ENCODE measurements at regions not wholly inside any gene's neighbourhood (a gene's known extent, or its start where the extent isn't known, plus 50 kb on each side); places are given as distances from the start of the nearest gene placed in this dataset.

DNA sequence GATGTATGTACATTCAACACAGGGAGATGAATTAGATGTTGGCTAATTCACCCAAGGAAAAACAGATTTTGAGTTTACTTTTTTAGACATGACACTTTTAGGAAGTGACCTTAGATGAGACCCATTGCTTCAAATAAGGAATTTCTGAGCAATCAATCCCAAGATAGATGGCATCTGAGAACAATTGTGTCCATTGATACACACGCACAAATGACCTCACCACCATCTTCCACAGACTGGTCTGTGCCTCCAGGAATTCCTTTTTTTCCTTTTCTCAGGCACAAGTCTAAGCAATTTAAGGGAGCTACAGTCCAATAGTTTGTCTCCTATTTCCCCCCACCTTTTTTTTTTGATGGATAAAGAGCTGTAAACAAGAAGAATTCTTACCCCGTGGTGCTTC lies 265.3 kb downstream of the TBL1XR1 start:
- DNase-seq = no peak

DNA sequence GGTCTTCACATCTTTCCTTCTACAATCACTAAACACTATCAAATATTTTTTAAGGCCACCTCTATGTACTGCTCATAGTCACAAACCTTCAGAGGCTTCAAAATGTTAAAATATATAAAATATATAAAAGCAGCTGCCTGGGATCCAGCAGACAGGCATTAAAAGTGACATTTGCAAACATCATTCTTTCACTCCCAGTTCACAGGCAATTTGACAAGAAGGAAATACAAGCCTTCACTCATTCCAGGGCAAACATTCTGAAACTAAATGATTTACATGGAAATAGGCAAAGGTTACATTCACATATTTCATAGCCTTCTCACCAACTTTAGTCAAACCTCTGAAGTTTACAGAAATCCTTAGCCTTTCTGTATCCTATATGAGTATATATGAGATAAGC lies 266.3 kb downstream of the TBL1XR1 start:
- no peak for DNase-seq

DNA sequence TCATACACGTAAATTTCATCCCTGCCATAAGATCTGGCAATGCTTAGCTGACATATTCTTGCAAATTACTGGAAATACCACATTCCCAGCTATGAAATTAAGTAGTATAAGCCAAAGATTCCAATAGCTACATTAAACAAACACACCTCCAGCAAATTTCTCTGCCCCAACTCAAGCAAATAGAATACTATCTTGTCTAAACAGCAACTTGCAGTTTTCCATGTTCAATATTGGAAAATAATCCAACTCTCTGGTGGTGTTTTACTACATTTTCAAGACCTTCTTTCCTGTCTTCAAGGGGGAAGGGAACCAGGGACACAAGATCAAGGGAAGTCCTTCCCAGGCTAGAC lies 268.7 kb downstream of the TBL1XR1 start:
- no peak for DNase-seq

DNA sequence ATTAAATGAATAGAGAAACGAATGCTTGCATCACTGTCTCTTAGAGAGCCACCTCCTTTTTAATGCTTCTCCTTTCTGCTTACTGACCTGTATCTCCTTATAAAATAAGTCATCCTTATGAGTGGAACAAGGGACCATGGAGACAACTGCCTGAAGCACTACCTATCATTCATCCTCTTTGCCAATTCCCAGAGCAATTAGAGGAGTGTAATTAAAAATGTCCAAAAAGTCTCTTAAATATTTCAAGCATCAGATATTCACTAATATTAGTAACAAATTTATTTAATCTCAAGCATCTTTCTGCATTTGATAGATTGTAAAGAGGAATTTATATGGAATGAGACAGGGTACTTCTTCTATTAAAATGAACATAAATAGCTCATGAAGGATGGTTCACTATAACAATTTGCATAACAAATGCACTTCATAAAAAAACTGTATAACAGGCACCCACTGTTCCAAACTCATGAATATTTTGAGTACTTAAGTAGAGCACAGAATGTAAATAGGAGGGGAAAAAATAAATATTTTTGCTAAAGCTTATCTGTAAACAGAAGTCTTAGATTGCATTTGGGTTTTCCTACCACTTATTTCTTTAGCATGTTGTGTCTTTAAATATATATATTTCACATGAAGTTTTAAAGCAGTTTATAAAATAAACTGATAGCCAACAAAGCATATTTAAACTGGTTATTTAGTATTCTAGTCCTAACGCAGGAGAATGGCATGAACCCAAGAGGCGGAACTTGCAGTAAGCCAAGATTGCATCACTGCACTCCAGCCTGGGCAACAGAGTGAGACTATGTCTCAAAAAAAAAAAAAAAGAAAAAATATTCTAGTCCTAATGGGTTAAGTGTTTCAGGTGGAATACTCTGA lies 269.3 kb downstream of the TBL1XR1 start:
- DNase-seq = no peak

DNA sequence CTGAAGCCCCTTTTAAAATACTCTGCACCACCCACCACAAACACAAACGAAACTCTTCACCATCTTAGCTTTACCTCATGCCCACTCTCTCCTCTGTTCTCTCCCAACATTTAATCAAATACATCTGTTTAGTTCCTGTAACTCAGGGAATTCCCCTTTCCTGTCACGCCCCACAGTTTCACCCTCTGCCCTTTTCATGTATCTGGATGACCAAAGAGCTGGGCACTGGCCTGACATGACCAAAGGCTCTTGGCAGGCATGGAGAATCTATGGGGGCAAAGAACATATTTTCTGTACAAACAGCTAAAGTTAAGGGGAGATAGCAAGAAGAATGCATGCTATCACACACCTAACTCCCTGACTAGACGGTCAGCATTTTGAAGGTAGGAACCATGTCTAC lies 270.0 kb downstream of the TBL1XR1 start:
- no peak for DNase-seq

DNA sequence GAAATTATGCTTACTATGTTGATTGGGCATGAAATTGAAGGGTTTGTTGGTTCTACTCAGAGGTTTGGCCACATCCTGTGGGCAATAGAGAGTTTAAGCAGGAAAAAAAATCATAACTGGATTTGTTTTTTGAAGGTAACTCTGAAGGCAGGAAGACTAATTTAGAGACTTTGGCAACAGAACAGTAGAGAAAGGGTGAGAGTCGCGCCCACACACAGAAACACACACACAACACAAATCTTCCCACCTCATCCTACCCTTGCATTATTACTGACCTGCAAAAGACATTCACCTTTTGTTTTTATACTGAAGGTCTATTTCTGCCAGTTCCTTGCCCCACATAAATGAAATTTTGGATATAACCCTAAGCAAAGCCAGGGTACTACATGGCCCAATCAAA lies 270.6 kb downstream of the TBL1XR1 start:
- no peak for DNase-seq

DNA sequence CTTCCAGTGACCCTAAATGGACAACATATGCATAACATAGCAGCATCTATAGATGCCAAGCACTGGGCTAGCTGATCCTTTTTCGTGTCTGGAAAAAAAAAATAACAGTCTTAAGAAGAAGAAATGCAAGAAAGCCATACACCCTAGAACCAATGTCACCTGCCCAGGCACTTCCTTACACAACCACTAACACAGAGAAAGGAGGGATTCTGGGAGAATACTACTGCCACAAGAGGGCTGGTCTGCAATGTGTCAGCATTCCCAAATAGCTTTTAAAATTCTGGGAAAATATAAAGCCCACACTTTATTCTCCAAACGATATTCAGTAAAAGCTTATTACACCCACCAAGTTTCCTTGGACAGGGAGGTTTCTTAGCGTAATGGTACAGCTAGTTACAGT lies 271.2 kb downstream of the TBL1XR1 start:
- DNase-seq = no peak

DNA sequence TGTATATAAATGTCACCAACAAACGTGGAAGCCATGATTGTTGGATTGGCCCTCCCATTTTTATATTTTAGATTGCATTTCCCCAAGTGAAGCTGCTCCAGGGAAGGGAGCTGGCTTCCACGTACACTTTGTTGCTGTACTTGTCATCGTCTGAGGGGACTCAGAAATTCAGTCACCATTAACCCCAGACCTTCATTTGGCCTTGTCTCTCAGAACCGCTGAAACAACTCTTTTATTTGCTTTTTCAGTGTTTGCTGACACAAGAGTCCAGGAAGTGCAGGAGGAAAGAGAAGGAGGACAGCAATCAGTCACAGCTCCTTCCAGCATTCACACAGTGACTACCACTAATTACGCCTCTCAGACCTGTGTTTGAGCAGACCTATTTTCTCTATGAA lies 276.5 kb downstream of the TBL1XR1 start:
- DNase-seq = no peak

DNA sequence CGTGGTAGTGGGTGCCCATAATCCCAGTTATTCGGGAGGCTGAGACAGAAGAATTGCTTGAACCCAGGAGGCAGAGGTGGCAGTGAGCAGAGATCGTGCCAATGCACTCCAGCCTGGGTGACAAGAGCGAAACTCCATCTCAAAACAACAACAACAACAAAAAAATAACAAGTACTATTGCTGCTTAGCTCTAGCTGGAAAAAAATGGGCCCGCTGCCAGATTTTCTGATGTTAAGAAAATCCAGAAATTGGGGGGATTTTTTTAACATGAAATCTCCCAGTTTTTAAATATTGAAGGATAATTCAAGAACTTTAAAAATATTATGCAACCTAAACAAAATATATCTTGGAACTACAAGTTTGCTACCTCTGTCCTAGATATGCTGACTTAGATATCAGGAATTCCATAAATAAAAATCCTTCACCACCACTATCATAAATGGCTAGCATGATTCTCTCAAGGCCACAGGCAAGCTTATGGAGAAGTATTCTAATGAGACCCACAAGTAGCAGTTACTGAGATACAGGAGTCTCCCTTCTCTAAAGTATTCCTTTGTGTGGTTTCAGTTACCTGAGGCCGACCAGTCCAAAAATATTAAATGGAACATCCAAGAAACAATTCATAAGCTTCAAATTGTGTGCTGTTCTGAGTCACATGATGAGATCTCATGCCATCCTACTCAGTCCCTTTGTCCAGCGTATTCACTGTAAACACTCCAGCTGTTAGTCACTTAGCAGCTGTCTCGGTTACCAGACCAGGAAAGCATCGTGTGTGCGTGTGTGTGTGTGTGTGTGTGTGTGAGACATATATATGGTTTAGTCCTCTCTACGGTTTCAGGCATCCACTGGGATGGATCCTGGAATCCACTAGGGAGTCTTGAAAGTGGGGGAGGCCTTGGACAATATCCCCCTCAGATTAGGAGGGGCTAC lies 277.2 kb downstream of the TBL1XR1 start:
- DNase-seq = no peak

DNA sequence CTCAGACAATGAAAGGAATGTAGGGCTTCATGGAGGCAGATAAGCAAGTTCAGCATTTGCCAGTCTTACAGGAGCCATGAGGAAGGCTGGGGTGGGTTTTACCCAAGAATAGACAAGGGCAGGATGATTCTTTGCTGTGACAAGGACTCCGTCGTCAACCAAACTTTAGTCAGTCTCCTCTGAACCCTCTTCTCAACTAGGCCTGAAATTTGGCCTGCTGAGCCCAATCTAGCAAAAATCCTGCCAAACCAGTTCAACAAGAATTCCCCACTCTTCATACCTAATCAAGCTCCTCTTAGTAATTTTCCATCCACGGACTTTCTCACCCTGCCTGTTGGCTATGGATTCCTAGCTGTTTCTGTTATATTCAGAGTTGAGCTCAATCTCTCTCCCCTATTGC lies 280.5 kb downstream of the TBL1XR1 start:
- DNase-seq = no peak

DNA sequence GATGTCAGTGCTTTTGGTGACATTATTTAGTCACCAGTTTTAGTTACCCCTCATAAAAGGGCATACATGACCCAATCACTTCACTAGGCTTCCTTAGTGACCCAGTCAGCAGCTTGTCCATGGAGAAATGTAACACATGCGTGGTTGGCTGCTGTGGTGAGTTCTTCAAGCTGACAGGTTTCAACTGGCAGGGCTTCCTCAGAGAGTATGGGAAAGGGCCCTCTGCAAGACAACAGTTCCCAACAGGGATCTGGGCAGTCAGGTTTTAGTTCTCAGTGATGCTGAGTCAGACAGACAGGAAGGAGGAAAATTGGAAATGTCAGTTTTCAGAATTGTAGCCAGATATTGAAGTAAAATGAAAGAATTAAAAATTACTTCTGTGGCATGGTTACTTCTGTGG lies 282.5 kb downstream of the TBL1XR1 start:
- DNase-seq = no peak

DNA sequence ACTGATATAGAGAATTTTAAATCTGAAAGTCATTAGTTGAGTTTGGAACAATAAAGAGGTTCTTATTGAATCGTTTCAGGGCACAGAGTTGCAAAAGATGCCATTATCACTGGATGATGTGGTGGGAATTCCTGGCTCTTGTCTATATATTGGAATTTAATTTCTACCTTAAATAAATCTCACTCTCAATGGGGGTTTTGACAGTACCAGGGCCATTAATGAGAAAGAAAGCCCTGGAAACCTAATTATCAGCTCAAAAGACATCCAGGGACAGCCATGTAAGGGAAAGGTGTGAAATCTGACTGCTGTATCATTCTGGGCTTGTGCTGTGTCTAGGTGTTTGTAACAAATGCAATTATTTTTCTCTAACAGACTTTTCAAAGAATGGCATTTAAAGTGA lies 285.7 kb downstream of the TBL1XR1 start:
- no peak for DNase-seq

DNA sequence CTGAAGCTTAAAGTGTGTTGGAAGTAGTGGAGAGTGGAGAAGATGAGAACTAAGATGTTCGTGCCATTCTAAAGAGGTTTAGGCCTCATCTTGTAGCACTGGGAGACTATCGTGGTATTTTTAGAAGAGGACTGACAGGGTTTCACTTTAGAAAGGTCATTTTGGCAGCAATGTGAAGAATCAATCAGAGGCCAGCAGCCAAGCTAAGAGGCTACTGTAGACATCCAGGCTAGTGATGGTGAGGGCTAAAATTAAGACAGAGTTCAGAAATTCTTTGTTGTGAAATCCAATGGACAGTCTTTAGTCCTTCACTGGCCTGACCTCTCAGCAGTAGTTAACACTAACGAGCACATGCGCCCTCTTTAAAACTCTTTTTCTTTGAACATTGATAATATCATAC lies 288.2 kb downstream of the TBL1XR1 start:
- no peak for DNase-seq

DNA sequence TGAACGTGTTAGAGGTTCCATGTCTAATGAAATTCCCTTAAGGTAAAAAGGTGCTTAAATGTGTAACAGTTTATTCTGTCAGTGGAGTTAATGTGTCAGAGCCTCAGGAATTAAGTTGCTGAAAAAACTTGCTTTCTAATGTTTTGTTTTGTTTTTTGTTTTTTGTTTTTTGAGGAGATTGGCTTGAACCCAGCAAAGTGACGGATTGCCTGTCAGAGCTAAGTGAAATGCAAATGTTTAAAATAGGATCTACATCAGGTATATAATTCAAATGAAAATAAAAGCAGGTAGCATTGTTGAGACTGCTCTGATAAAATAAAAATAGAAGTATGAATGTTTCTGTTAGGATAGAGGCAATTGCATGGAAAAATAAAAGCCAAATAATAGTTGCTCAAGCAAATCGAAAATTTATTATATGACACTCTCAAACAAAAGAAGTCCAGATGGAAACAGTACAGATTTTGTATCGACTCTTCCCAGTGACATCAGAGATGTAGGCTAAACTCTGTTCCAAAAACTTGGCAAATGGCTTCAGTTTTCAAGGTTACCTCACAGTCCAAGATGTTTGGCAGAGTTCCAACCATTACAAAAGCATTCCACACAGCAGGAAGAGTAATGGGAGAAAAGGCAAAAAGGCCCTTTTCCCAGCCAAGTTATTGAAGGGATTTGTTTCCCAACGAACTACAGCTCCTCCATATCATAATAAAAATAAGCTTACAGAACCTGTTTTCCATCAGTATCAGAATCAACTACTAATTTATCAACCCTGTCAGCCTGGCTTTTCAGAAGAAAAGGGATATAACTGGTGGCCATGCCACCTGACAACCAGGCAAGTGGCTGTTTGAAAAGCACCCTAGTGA lies 291.0 kb downstream of the TBL1XR1 start:
- DNase-seq = no peak

DNA sequence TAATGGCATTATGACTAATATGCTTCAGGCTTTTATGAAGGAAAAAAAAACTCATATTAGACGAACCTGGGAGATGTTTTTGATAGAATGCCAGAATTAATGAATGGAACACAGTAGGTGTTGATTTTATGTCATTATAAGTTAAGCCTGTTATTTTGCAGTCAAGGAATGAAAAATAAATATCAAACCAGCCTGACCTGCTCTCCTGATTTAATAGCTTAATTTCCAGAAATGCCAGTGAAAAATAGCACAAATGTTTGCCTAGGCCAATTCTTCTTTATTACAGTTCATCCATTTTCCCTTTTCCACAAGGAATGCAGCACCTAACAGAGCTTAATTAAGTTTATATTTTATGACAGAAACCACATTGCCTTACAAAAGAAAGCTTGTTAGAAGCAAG lies 292.0 kb downstream of the TBL1XR1 start:
- DNase-seq = no peak

DNA sequence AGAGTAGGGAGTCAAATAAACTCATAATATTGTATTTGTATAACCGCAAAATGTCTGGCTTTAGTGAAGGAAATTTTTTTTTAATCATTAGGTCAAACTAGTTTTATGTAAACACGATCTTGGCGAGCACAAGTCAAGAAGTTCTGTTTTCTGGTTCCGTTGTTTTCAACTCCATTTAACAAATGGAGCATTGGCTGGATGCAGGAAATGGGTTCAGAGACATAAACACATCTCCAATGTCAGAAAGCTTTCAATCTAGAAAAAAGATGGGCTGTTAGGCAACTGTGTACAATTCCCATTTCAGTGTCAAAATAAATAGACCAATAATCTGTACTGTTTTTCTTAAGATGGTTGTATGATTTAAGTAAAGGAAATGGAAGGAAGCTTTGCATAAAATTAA lies 292.8 kb downstream of the TBL1XR1 start:
- DNase-seq = no peak

DNA sequence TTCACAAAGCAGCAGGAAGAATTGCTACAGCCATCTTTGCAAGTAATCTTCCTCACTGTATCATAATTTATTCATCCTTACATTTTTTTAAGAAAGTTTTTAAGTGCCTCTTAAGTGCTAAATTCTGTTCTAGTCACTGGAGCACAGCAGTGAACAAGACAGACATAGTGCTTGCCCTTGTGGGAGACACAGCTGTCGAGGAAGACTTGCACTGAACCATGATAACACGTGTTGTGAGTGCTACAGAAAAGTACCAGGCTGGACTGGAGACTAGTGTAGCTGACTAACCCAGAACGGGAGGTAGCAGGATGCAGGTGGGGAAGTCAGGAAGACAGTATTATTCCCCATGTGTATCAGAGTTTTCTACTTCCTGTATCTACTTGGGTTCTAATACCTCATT lies 300.6 kb downstream of the TBL1XR1 start:
- no peak for DNase-seq

DNA sequence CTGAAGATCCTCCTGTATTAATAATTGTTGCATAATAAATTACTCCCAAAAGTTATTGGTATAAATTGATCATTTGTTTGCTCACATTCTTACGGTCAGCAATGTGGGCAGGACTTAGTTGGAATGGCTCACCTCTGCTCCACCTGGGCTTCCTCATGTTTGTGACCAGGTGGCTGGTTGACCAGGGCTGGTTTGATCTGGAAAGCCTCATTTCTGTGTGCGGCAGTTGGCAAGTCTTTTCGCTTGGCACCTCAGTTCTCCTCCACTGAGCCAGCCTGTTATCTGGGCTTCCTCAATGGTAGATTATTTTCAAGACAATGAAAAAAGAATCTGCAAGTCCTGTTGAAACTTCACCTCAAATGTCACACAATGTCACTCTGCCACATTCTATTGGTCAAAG lies 301.1 kb downstream of the TBL1XR1 start:
- DNase-seq = no peak

DNA sequence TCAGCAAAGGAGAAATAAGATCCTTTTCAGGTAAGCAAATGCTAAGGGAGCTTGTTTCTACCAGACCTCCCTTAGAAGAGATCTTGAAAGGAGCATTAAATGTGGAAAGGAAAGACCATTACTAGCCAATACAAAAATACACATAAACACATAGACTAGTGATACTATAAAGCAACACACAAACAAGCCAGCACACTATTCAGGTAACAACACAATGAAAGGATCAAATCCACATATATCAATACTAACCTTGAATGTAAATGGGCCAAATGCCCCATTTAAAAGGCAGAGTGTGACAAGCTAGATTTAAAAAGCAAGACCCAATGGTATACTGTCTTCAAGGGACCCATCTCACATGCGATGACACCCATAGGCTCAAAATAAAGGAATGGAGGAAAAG lies 317.6 kb downstream of the TBL1XR1 start:
- no peak for DNase-seq

DNA sequence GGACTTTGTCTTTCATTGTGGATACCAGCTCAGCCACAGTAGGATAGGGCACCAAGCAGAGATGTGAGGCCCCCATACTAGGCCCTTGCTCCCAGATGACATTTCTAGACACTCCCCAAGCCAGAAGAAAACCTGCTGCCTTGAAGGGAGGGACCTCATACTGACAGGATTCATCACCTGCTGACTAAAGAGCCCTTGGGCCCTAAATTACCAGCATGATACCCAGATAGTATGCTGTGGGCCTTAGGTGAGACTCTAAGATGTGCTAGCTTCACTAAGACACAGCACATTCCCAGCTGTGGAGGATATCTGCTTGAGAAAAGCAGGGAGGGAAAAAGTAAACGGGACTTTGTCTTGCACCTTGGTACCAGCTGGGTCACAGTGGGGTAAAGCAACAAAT lies 324.0 kb downstream of the TBL1XR1 start:
- no peak for DNase-seq

DNA sequence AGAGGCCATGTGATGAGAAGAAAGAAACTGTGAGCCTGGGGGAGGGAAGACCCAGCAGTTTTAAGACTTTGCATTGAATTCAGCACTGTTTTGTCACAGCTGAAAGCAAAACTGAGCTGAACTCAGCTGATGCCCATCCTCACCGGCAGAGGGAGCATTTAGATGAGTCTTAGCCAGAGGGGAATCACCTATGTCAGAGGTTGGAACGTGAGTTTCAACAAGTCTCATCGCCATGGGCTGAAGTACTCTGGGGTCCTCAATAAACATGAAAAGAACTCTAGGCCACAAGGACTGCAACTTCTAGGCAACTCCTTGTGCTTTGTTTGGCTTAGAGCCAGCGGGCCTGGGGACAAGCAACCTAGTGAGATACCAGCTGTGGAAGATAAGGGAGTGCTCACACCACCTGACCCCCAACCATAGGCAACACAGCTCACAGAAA lies 324.5 kb downstream of the TBL1XR1 start:
- peak; percentile 44 for DNase-seq

DNA sequence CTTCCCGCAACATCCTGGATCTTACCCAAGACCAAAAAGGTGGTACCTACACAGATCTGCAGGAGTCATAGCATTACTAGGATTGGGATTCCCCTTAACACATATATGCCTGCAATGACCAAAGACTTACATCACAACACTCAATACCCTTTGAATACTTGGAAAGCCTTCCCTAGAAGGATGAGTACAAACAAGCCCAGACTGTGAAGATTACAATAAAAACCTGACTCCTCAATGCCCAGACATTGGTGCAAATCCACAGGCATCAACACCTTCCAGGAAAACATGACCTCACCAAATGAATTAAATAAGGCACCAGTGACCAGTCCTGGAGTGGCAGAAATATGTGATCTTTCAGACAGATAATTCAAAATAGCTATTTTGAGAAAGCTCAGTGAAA lies 326.8 kb downstream of the TBL1XR1 start:
- DNase-seq = no peak

All from activated CD4-positive, alpha-beta T cell treated with anti-CD3 and anti-CD28 coated beads, Interleukin-2, amount 50 U/mL, for 1 hour (primary cell).